ENCODE measurements at regions not wholly inside any gene's neighbourhood (a gene's known extent, or its start where the extent isn't known, plus 50 kb on each side); places are given as distances from the start of the nearest gene placed in this dataset.

- TF ChIP-seq CTCF (IDR thresholded peaks at IDR 0.05; ENCODE audit: insufficient read depth, low read length, poor library complexity, severe bottlenecking) (no peak), EZH2phosphoT487 (conservative IDR thresholded peaks at IDR 0.05; ENCODE audit: low read length) (no peak)
Measured at GRCh38 chr14:41313196-41313595, 293.5 kb upstream of the LRFN5 start.
